HL-60 (cell line): ENCODE measurements at regions not wholly inside any gene's neighbourhood (a gene's known extent, or its start where the extent isn't known, plus 50 kb on each side); places are given as distances from the start of the nearest gene placed in this dataset.

ENCODE experiments used
- DNase-seq, 2 experiments: peaks; one replicate each; pipeline ENCODE4 v3.0.0-alpha.2; 2010 to 2020; ENCODE audit warnings: low read depth in 1 of 2, low spot score in 1 of 2
- H3K27ac ChIP-seq: fragments of 250-450 bp; sonication (Bioruptor Pico); replicated peaks from 2 replicates; pipeline ENCODE4 v1.5.1; 2020; ENCODE audit warnings: mild to moderate bottlenecking, moderate library complexity
- H3K27me3 ChIP-seq: fragments of 250-450 bp; sonication (Bioruptor Pico); 2 replicates; pipeline ENCODE4 v1.5.1; 2021; ENCODE audit warnings: mild to moderate bottlenecking, moderate library complexity; ENCODE audit not compliant: insufficient read depth, poor library complexity, severe bottlenecking
- H3K4me3 ChIP-seq: replicated peaks from 2 replicates; pipeline ENCODE4 v1.5.1; 2011; ENCODE audit warnings: mild to moderate bottlenecking, control low read depth, low read length; ENCODE audit not compliant: insufficient read depth
- CTCF ChIP-seq: IDR thresholded peaks from one replicate; pipeline ENCODE4 v1.5.1; 2011; ENCODE audit warnings: low read length, control low read depth, inconsistent platforms; ENCODE audit not compliant: insufficient read depth
- GABPA ChIP-seq: IDR thresholded peaks from 2 replicates; pipeline ENCODE4 v1.6.1; 2012; ENCODE audit warnings: low read depth
- POLR2AphosphoS5 ChIP-seq: IDR thresholded peaks from 2 replicates; pipeline ENCODE4 v1.6.1; 2012; ENCODE audit warnings: low read depth
- REST ChIP-seq: IDR thresholded peaks from 2 replicates; pipeline ENCODE4 v1.6.1; 2012; ENCODE audit warnings: low read depth; ENCODE audit not compliant: insufficient replicate concordance
- SPI1 ChIP-seq: IDR thresholded peaks from 2 replicates; pipeline ENCODE4 v1.6.1; 2012; ENCODE audit warnings: low read depth, mild to moderate bottlenecking, borderline replicate concordance

GRCh38 chr7:54856856-54857255, 97.8 kb upstream of the SEC61G start:
- Histone ChIP-seq H3K27me3 (peaks cover 2% of the 10 kb centered on the region), H3K27ac (no peak overlapping the region), H3K4me3 (no peak overlapping the region)
- TF ChIP-seq SPI1 (no peak), REST (no peak), CTCF (no peak), POLR2AphosphoS5 (no peak), GABPA (no peak)
- DNase-seq = no peak

- DNase-seq = no peak
- TF ChIP-seq REST = no peak
- TF ChIP-seq GABPA = no peak
- TF ChIP-seq CTCF = no peak
- no peak for TF ChIP-seq SPI1
- no peak for TF ChIP-seq POLR2AphosphoS5
- H3K27ac ChIP-seq = no peak overlapping the region
- H3K4me3 ChIP-seq = no peak overlapping the region
- H3K27me3 ChIP-seq = peaks cover 2% of the 10 kb centered on the region
These were observed 98.3 kb upstream of the SEC61G start for GRCh38 chr7:54857294-54857693.

- H3K4me3 ChIP-seq = no peak overlapping the region
- peaks cover 2% of the 10 kb centered on the region for H3K27me3 ChIP-seq
- no peak for DNase-seq
- H3K27ac ChIP-seq = no peak overlapping the region
- TF ChIP-seq CTCF (no peak), SPI1 (no peak), POLR2AphosphoS5 (no peak), GABPA (no peak), REST (no peak)
These were observed 99.1 kb upstream of the SEC61G start for GRCh38 chr7:54858008-54858692.
